GM19238 (cell line): ENCODE measurements at regions not wholly inside any gene's neighbourhood (a gene's known extent, or its start where the extent isn't known, plus 50 kb on each side); places are given as distances from the start of the nearest gene placed in this dataset.

ENCODE experiments used
- DNase-seq: peaks from one replicate; pipeline ENCODE4 v3.0.0; 2011; ENCODE audit warnings: low spot score; ENCODE audit not compliant: insufficient read length

DNA sequence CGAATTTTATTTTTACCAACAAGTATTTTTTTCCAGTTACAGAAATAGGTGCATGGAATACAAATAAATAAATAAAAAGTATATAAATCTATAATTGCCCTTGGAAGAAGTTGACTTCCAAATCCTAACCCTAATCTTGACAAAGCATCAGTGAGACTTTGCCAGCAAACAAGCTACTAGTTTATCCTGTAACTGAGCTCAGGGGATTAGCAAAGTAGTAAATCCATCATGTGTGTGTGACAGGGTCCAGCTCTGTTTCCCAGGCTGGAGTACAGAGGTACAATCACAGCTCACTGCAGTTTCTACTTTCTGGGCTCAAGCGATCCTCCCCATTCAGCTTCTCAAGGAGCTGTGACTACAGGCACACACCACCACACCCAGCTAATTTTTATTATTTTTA is 948.0 kb upstream of the CNTNAP5 start:
- no peak for DNase-seq

DNA sequence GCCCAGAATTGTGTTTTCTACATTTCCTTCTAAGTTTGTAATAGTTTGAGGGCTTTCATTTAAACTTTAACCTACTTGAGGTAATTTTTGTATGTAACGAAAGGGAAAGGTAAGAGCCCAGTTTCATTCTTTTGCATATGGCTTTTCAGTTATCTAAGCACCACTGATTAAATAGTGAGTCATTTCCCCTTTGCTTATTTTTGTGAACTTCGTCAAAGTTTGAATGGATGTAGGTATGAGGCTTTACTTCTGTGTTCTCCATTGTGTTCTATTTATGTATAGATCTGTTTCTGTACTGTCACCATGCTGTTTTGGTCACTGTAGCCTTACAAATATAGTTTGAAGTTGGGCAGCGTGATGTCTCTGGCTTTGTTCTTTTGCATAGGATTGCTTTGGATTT is 944.8 kb upstream of the CNTNAP5 start:
- DNase-seq = no peak

DNA sequence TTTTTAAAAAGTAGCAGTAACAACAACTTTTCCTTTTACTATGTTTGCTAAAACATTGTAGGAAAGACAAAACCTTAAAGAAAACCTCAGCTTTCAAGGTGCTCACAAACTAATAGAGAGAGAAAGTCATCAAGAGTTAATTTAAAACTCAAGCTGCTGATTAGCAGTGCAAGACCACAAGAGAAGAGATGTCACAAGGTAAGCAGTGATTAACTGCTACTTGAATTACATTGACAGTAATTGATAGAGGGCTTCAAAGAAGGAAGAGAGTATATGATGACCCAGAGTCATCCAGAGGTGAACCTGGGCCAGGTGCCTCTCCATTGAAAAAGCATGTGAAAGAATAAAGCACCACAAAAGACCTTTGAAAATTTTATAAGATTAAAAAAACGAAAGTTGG is 939.6 kb upstream of the CNTNAP5 start:
- no peak for DNase-seq

DNA sequence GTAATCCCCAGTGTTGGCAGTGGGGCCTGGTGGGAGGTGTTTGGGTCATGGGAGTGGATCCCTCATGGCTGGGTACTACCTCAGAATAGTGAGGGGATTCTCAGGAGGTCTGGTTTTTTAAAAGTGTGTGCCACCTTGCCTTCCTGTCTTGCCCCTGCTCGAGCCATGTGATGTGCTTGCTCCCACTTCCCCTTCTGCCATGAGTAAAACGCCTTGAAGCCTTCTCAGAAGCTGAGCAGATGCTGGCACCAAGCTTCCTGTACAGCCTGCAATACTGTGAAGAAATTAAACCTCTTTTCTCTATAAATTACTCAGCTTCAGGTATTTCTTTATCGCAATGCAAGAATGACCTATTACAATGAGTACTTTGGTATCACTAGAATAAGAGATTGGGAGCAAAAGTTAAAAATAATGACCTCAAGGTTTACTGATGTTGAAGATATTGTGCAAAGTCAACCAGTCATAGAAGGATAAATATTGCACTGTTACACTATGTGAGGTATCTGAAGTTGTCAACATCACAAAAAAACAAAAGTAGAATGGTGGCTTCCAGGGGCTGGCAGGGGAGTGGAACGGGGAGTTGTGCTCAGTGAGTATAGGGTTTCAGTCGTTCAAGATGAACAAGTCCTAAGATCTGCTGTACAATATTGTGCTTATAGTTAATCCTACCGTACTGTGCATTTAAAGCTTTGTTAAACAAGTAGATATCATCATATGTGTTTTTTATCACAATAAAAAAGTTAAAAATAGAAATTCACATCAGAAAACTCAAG is 938.3 kb upstream of the CNTNAP5 start:
- DNase-seq = no peak

DNA sequence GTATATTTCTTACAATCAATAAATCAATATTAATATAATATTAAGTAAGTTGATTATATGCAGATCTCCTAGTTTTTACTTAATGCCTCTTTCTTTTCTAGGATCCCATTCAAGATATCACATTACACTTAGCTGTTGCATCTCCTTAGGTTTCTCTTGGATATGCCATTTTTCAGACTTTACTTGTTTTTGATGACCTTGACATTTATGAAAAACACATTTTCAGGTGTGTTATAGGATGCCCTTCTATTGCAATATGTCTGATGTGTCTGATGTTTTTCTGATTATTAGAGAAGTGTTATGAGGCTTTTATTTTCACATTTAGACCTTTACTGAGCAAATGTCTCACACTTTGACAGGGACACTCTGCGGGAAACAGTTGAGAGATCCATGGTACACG is 933.6 kb upstream of the CNTNAP5 start:
- no peak for DNase-seq

DNA sequence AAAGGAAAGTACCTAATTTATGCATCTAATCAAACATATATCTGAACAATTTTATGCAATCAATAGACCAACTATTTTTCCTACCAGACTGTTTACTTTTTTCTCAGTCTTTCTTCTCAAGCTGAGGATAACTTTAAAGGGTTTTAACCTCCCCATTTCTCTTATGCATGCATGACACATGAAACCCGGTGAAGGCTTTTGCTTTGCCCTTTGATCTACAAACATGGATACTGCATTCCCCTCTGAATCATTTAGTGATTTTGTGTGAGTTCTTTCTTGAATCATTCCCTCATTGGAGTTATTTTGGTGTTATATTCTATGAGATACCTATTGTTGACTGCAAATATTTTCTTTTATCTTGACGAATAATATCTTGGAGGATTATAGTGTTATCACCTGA is 931.9 kb upstream of the CNTNAP5 start:
- no peak for DNase-seq

DNA sequence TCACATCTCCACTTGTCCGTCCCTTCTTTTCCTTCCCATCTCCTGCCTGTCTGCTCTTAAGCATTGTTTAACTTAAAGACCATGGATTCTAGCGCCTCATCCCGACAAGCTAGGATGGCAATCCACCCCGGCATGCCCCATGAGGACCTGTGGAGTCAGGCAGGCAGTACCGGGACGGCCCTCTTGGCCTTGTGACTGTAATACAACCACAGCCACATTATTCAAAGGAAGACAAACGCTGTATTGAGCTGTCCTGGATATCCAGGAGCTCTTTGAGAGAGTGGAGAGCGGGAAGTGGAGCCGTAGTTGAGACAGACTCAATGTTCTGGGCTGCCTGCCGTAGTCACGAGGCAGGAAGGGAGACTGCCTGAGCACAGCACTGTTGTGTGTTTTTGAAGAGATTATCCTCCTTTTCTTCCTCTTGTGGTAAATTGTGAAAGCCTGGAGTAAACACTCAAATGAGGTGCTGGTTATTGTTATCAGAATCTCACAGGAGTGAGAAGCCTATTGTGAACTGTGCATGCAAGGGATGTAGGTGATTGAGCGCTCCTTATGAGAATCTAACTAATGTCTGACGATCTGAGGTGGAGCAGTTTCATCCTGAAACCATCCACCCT is 929.8 kb upstream of the CNTNAP5 start:
- no peak for DNase-seq

DNA sequence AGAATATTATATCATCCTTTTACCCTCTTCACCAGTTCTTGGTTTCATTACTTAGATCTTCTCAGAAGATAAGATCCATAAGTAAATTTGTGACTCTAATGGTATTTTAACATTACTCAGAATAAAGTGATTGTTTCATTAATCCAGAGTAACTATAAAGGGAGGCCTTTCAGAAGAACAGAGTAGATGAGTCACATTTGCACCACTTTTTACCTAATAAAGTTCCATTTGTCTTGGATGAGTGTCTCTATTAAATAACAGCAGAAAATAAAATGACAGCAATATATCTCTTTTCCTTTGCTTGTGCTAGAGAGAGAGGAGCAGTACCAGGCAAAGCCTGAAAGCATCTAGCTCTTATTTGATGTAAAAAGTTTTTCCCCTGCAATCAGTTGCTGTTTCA is 926.5 kb upstream of the CNTNAP5 start:
- no peak for DNase-seq

DNA sequence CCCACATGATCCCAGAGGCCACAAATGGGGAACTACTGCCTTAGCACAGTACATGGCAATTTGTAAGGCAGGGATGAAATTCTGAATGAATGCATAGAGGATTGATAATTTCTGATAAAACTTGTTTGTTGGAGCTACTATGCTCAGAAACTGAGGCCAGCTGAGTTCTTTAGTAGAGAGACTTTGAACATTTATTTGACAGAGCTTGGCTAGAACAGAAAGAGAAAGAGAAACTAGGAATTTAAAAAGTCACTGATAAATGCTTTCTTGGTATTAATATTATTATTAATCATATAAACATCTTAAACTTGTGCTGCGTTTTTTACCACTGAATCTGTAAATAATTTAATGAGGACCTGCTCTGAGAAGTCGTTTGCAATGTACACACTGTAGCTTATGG is 923.7 kb upstream of the CNTNAP5 start:
- DNase-seq = no peak

DNA sequence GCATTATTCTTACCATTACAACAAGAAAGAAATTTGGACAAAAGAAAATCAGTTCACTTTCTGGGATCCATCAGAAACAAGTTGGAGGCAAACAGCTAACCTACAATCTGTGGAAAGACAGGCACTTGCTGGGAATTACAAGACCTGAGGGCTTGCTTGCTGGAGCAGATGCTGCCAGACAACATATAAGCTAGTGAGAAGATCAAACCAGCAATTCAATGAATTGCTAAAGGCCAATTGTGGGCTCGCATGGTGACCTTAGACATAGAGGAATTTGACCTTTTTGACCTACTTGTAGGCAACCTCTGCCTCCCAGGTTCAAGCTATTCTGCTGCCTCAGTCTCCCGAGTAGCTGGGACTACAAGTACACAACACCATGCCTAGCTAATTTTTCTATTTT is 921.2 kb upstream of the CNTNAP5 start:
- DNase-seq = no peak

DNA sequence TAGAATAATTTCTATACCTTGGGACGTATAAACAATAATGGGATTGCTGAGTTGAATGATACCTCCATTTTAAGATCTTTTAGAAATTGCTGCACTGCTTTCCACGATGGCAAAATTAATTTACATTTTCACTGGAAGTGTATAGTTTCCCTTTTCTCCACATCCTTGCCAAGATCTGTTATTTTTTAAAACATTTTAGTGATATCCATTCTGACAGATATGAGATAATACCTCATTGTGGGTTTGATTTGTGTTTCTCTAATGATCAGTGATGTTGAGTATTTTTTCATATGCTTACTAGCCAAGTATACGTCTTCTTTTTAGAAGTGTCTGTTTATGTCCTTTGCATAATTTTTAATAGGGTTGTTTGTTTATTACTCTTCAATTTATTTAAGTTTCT is 908.5 kb upstream of the CNTNAP5 start:
- no peak for DNase-seq

DNA sequence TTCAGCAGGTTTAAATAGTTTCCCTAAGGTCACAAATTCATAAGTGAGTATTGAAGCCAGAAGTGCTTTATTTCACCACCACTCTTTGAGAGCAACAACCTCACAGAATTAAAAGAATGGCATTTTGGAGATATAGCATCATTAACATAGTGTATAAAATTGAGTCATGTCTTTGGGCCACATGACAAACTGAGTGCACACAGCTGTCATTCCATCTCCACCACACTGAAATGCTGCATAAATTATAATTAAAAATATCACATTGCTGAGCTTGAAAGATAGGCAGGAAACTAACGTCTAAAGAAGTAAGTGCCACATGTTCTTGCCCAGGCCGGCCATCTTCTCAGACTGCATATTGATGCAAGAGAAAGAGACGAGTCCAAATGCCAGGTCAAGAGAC is 897.9 kb upstream of the CNTNAP5 start:
- DNase-seq = no peak

DNA sequence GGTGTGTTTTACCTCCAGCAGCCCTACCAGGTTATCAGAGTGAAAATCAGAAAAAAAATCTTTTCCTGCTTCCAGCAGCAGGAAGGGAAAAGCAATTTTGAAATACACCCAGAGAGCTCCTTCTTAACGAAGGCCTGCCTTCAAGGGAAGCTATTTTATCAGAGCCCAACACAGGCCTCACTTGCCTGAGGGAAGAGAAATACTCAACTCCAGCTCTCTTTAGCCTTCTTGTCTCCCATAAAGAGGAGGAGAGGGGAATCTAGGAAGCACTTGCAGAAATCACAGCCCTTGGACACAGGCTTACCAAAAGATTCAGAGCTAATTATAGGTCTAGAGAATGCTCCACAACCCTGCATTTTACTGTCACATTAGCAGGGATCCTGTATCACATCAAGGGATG is 896.1 kb upstream of the CNTNAP5 start:
- no peak for DNase-seq

DNA sequence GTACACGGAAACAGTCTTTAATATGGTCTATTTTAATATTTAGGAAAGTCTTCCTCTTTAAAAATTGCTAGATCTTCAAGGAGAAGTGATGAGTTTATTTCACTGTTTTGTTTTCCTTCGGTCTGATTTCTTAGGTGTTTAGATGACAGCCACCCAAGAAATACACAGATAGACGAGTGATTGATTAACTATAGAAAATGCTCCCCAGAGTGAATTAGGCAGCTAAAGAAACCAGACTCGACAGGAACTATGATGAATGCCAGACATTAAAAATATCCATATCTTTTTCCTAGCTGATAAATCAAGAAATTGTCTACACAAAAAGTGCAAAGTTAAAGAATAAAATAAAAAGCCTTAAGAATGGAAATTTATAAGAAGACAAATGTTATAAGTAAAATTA is 888.7 kb upstream of the CNTNAP5 start:
- no peak for DNase-seq

DNA sequence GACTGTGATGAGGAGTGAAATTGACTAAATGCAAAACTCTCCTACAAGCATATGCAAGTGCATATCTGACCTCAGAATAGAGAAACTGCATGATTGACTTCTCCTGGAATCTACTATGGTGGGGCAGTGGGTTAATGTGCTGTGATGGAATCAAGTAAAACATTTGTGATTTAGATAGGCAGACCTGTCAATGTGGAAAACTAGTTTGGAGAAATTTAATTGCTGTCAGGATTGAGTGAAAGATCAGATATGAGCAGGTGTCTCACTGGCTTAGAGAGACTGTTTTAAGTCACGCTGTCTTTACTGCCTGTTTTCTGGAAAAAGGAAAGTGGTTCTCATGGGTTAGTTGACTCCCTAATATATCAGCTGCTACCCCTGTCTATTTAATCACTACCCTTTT is 881.0 kb upstream of the CNTNAP5 start:
- no peak for DNase-seq

DNA sequence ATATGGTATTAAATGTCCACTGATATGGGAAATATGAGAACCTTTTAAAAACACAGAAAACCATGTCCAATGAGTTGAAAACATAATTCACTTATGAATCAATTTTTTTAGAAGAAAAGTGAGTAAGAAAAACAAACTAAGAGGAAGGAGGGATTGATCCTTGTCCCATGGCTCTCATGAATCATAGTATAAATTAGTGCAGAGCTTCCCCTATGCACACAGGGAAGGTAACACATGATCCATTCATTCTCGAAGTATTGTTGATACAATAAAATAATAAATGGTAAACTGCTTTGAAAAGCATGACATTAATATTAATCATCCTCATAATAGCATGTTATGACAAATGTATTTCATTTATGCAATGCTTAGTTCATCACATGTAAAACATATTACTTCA is 872.0 kb upstream of the CNTNAP5 start:
- DNase-seq = no peak

DNA sequence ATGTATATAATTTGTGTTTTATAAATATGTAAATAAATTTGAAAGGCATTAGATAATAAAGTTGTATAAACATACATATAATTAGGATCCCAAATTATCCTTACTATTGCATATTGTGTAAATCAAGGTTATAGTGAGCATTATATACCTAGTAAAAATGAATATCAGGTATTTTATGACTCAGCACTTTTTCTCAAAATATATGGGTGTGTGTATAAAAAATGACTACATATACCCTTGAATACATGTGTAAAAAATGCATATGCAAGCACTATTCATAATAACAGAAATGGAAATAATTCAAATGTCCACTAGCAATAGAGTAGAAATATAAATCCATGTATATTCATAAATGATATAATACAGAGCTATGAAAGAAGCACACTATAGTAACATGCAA is 870.9 kb upstream of the CNTNAP5 start:
- no peak for DNase-seq

DNA sequence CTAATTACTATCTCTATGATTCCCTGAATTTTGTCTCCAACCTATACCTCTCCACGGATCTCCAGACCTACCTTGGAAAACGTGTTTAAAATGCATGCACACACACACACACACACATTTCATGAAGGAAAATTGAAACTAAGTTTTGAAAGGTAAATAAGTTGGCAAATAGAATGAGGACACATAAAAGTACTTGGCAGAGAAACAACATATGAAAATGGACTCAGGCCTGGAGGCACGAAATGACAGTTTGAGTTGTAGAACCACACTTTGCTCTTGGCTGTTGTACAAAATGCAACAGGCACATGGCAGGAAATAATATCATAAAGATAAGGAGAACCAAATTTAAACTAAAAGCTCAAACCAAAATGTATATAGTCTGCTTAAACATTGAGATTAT is 868.1 kb upstream of the CNTNAP5 start:
- DNase-seq = no peak

DNA sequence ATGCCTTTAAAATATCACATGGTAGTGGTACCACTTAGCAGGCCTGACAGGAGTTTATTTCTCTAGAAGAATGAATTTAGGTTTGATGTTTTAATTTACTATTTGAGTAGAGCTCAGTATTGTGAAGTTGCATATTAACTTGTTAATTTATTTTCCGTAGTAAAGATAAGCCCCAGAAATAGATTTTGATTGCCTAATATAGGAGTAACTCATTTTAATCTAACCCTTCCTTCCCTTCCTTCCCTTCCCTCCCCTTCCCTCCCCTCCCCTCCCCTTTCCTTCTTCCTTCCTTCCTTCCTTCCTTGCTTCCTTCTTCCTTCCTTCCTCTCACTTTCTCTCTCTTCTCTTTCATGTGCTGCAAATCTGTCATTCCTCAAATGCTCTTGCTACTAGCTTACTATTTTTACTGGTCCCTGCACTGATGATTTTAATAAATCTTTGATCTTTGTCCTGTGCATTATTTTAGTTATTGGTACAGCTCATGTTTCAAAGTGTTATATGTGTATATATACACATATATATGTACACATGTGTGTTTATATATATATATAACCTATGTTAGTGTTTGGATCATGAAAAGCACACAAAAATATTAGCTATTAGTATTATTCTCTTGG is 862.6 kb upstream of the CNTNAP5 start:
- no peak for DNase-seq

DNA sequence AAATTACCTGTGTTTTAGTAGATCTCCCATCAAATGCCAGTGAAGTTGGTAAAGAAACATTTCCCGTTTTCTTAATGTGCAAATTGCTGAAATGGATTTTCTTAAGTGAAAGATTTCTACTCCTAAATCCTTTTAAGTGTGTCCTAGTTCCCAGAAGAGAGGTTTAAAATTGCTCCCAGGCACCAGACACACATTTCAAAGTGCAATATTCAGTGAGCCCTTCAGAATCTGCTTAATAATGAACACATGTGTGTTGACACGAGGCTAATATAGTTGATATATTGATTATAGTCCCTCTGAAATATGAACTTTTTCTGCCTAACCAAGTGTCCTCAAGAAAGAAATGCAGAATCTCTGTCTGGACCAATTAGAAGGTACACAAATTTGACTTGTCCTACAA is 861.7 kb upstream of the CNTNAP5 start:
- no peak for DNase-seq

DNA sequence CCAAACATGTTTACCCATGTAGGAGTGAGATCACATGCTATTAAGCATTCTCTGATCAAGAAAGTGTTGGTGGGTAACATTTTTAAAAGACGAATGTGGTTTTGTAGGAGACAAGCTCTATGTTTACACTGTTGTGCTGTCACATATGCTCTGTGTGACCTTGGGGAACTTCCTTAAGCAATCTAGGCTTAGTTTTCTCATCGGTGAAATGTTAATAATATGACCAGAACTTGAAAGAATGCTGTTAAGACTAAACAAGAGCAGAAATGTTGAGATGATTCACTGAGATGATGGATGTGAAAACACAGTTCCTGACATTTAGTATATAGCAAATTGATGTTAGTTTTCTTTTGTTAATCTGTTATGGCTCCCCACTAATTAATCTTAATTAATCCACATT is 860.9 kb upstream of the CNTNAP5 start:
- no peak for DNase-seq

DNA sequence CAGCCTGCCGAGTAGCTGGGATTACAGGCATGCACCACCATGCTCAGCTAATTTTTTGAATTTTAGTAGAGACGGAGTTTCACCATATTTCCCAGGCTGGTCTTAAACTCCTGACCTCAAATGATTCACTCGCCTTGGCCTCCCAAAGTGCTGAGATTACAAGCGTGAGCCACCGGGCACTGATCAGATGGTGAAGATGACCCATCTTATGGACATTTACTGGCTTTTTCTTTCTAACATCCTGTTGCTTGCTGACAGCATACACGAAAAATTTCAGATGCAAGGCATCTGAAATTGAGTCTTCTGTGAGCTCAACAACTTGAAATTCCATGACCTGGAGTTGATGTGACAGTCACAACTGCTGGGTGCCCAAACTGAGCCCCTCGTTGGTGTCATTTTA is 859.5 kb upstream of the CNTNAP5 start:
- DNase-seq = no peak

DNA sequence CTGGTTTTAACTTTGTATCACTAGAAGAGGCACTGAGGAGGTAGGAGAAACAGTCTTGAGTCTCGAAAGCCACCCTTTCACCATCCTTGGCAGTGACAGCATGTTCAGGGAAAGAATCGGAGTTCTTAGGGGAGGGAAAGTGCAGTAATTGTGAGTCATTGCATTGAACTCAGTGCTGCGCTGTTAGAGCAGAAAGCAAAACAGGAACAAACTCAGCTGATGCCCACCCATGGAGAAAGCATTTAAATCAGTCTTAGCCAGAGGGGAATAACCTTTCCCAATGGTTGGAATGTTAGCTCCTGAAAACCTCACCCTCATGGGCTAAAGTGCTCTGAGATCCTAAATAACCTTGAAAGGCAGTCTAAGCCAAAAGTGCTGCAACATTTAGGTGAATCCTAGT is 845.6 kb upstream of the CNTNAP5 start:
- DNase-seq = no peak
